ENCODE measurements at regions not wholly inside any gene's neighbourhood (a gene's known extent, or its start where the extent isn't known, plus 50 kb on each side); places are given as distances from the start of the nearest gene placed in this dataset.

GRCh38 chr20:61134296-61135030 is 117.6 kb upstream of the CDH4 start:
- H3K27ac ChIP-seq = no peak overlapping the region
- TF ChIP-seq, protein P1, sequence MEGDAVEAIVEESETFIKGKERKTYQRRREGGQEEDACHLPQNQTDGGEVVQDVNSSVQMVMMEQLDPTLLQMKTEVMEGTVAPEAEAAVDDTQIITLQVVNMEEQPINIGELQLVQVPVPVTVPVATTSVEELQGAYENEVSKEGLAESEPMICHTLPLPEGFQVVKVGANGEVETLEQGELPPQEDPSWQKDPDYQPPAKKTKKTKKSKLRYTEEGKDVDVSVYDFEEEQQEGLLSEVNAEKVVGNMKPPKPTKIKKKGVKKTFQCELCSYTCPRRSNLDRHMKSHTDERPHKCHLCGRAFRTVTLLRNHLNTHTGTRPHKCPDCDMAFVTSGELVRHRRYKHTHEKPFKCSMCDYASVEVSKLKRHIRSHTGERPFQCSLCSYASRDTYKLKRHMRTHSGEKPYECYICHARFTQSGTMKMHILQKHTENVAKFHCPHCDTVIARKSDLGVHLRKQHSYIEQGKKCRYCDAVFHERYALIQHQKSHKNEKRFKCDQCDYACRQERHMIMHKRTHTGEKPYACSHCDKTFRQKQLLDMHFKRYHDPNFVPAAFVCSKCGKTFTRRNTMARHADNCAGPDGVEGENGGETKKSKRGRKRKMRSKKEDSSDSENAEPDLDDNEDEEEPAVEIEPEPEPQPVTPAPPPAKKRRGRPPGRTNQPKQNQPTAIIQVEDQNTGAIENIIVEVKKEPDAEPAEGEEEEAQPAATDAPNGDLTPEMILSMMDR (conservative IDR thresholded peaks at IDR 0.05) = no peak

- H3K27ac ChIP-seq = no peak overlapping the region
- TF ChIP-seq, protein P1 (conservative IDR thresholded peaks at IDR 0.05) = no peak
Observed at GRCh38 chr20:61135266-61135665, 116.8 kb upstream of the CDH4 start.

DNA sequence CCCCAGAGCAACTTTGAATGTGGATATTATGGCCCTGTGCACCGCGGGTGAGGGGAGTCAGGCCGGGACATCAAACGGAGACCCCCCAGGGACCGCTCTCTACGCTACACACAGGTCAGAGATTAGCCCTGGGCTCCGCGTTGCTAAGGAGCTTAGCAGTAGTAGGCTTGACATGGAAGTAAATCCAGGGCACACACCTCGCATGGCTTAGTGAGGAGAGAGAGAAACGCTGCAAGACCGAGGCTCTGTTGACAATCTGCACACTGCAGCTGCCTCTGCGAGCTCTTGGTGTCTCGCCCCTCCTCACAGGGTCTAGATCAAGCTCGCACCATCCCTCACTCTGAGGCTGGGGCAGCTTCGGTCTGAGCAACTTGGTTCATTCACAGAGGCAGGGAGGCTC is 116.1 kb upstream of the CDH4 start:
- no peak overlapping the region for H3K27ac ChIP-seq
- TF ChIP-seq, protein P1 (conservative IDR thresholded peaks at IDR 0.05) = no peak

GRCh38 chr20:61138566-61138965 is 113.5 kb upstream of the CDH4 start:
- no peak overlapping the region for H3K27ac ChIP-seq
- TF ChIP-seq, protein P1 (conservative IDR thresholded peaks at IDR 0.05) = no peak

DNA sequence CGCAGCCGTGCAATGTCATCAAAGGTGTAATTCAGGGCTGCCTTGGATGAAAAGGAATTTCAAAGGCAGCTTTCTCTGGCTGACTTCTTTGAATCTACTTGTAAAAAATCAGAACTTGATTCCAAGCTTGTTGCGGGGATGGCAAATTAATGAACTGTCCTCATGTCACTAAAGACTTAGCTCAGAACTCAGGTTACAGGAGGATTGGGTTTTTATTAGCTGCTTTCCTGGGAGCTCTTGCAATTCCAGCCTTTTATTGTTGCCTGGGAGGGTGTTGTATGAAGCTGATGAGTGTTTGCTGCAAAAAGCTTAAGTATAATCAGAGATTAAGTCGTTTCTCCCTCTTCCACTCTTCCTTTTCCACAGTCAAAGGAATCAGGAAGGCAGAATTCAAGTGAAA is 113.0 kb upstream of the CDH4 start:
- H3K27ac ChIP-seq = no peak overlapping the region
- TF ChIP-seq, protein P1 (conservative IDR thresholded peaks at IDR 0.05) = no peak

DNA sequence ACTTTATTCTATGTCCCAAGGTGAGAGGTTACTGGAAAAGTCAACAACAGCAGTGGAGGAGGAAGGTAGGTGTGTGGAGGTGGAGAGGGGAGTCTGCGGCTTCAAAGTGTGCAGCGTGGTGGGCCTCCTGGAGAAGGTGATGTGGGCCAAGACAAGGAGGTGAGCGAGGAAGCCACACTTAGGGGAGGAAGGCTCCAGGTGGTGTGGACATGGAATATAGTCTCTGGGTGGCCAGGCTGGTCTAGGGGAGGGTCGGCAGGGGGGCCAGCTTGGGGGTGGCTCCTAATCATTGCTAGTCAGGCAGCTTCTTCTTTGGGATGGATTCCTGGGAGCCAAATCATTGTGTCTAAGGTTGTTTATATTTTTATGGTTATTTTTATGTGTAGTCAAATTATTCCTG is 111.5 kb upstream of the CDH4 start:
- H3K27ac ChIP-seq = no peak overlapping the region
- TF ChIP-seq, protein P1 (conservative IDR thresholded peaks at IDR 0.05) = no peak

DNA sequence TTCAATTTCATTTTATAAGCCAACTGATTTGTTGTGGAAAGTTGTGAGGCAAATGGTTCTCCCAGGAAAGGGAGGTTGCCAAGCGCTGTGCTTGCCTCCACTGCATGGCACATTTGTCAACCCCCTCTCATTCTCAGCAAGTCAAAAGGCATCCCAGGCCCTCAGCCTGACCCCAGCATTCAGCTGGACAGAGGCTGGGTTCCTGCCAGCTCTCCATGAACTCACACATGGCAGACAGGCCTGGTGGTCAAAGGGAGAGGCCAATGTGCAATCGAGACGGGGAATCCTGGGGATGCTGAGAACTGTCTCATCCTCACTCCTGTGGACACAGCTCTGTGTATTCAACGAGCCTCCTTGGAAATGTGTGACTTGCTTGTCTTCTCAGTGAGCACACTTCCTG is 106.0 kb upstream of the CDH4 start:
- TF ChIP-seq, protein P1 (conservative IDR thresholded peaks at IDR 0.05) = no peak
- peak overlapping the region; percentile 54 for H3K27ac ChIP-seq
